Activated CD4-positive, alpha-beta T cell treated with anti-CD3 and anti-CD28 coated beads, Interleukin-2, amount 10 ng/mL, durations not matched to agents 7 days and 5 days (primary cell): ENCODE measurements at regions not wholly inside any gene's neighbourhood (a gene's known extent, or its start where the extent isn't known, plus 50 kb on each side); places are given as distances from the start of the nearest gene placed in this dataset.

Experiments
- CTCF ChIA-PET: fragments of 350-600 bp; sonication (Branson Sonifier 250); formaldehyde crosslinking; loops from one replicate; lab custom pipeline; 2021; ENCODE audit warnings: antibody characterized with exemption; lab: Charles Lee
- POLR2A ChIA-PET: fragments of 350-600 bp; sonication (Branson Sonifier 250); formaldehyde crosslinking; loops from one replicate; lab custom pipeline; 2021; ENCODE audit warnings: antibody characterized with exemption; lab: Charles Lee
- DNase-seq: peaks from one replicate; pipeline ENCODE4 v3.0.0-alpha.2; 2020
- H3K27ac Mint-ChIP-seq: one replicate; pipeline ENCODE4 v1.8.0; 2021; ENCODE audit warnings: mild to moderate bottlenecking, moderate library complexity, mixed read lengths
- H3K27me3 Mint-ChIP-seq: one replicate; pipeline ENCODE4 v1.8.0; 2021; ENCODE audit warnings: mixed read lengths
- H3K36me3 Mint-ChIP-seq: one replicate; pipeline ENCODE4 v1.8.0; 2021; ENCODE audit warnings: low read depth, mixed read lengths
- H3K4me1 Mint-ChIP-seq: one replicate; pipeline ENCODE4 v1.8.0; 2021; ENCODE audit warnings: mixed read lengths
- H3K4me3 Mint-ChIP-seq: one replicate; pipeline ENCODE4 v1.8.0; 2021; ENCODE audit warnings: mild to moderate bottlenecking, moderate library complexity, mixed read lengths
- H3K9me3 Mint-ChIP-seq: one replicate; pipeline ENCODE4 v1.8.0; 2021; ENCODE audit warnings: mixed read lengths

GRCh38 chr1:234533975-234534876, 55.2 kb upstream of the TARBP1 start:
- Mint-ChIP-seq H3K27me3 (no peaks in the 10 kb centered on the region), H3K36me3 (no peaks in the 10 kb centered on the region), H3K4me3 (no peak overlapping the region), H3K27ac (no peak overlapping the region), H3K4me1 (peaks cover 11% of the 10 kb centered on the region), H3K9me3 (no peaks in the 10 kb centered on the region)
- CTCF ChIA-PET, result interaction anchor here (1.1 kb wide), 1 partner anchor 9 kb away, joined by 4 read pairs; no protein-coding TSS in a partner anchor
- DNase-seq, result no peak
- POLR2A ChIA-PET, result no interaction called here

GRCh38 chr1:234533034-234533891, 54.3 kb upstream of the TARBP1 start:
- CTCF ChIA-PET, result interaction anchor here (0.6 to 2.1 kb wide), 5 partner anchors 10 to 1066 kb away, joined by 3 to 6 read pairs (median 3); no protein-coding TSS in a partner anchor
- no peak overlapping the region for H3K27ac Mint-ChIP-seq
- POLR2A ChIA-PET, result no interaction called here
- H3K36me3 Mint-ChIP-seq, result no peaks in the 10 kb centered on the region
- peaks cover 5% of the 10 kb centered on the region for H3K27me3 Mint-ChIP-seq
- no peak overlapping the region for H3K4me3 Mint-ChIP-seq
- peaks cover 15% of the 10 kb centered on the region for H3K4me1 Mint-ChIP-seq
- no peak for DNase-seq
- H3K9me3 Mint-ChIP-seq, result no peaks in the 10 kb centered on the region

- Mint-ChIP-seq H3K27me3 (peaks cover 9% of the 10 kb centered on the region), H3K4me3 (no peak overlapping the region), H3K27ac (no peak overlapping the region), H3K9me3 (no peaks in the 10 kb centered on the region), H3K36me3 (no peaks in the 10 kb centered on the region), H3K4me1 (peaks cover 15% of the 10 kb centered on the region)
- ChIA-PET CTCF (interaction anchor here (0.6 to 2.1 kb wide), 4 partner anchors 13 to 1067 kb away, joined by 3 to 6 read pairs (median 3); no protein-coding TSS in a partner anchor), POLR2A (no interaction called here)
- no peak for DNase-seq
Measured at GRCh38 chr1:234532503-234532922, 53.5 kb upstream of the TARBP1 start.

- POLR2A ChIA-PET, result no interaction called here
- Mint-ChIP-seq H3K36me3 (no peaks in the 10 kb centered on the region), H3K9me3 (no peaks in the 10 kb centered on the region), H3K4me1 (peaks cover 17% of the 10 kb centered on the region), H3K27ac (no peak overlapping the region), H3K27me3 (peaks cover 16% of the 10 kb centered on the region), H3K4me3 (no peak overlapping the region)
- DNase-seq, result no peak
- CTCF ChIA-PET, result interaction anchor here (0.9 to 2.1 kb wide), 6 partner anchors 12 to 523 kb away, joined by 3 to 6 read pairs (median 5); no protein-coding TSS in a partner anchor
Measured at GRCh38 chr1:234531151-234531635, 52.2 kb upstream of the TARBP1 start.

GRCh38 chr1:234530672-234531071, 51.7 kb upstream of the TARBP1 start:
- no peak overlapping the region for H3K4me3 Mint-ChIP-seq
- peaks cover 17% of the 10 kb centered on the region for H3K27me3 Mint-ChIP-seq
- H3K9me3 Mint-ChIP-seq, result no peaks in the 10 kb centered on the region
- H3K36me3 Mint-ChIP-seq, result no peaks in the 10 kb centered on the region
- H3K4me1 Mint-ChIP-seq, result peaks cover 20% of the 10 kb centered on the region
- ChIA-PET CTCF (interaction anchor here (0.7 to 2.1 kb wide), 7 partner anchors 13 to 524 kb away, joined by 3 to 6 read pairs (median 4); no protein-coding TSS in a partner anchor), POLR2A (no interaction called here)
- H3K27ac Mint-ChIP-seq, result no peak overlapping the region
- no peak for DNase-seq

- Mint-ChIP-seq H3K27me3 (peaks cover 18% of the 10 kb centered on the region), H3K9me3 (no peaks in the 10 kb centered on the region), H3K4me3 (no peak overlapping the region), H3K4me1 (peaks cover 27% of the 10 kb centered on the region), H3K27ac (no peak overlapping the region), H3K36me3 (no peaks in the 10 kb centered on the region)
- ChIA-PET CTCF (interaction anchor here (0.7 to 2.1 kb wide), 7 partner anchors 12 to 520 kb away, joined by 3 to 12 read pairs (median 4); no protein-coding TSS in a partner anchor), POLR2A (no interaction called here)
- no peak for DNase-seq
Measured at GRCh38 chr1:234529950-234530237, 50.9 kb upstream of the TARBP1 start.

- no peaks in the 10 kb centered on the region for H3K9me3 Mint-ChIP-seq
- CTCF ChIA-PET, result interaction anchor here (0.6 to 2.1 kb wide), 9 partner anchors 12 to 600 kb away, joined by 3 to 12 read pairs (median 4); no protein-coding TSS in a partner anchor
- H3K36me3 Mint-ChIP-seq, result no peaks in the 10 kb centered on the region
- H3K4me1 Mint-ChIP-seq, result peaks cover 27% of the 10 kb centered on the region
- H3K4me3 Mint-ChIP-seq, result no peak overlapping the region
- H3K27ac Mint-ChIP-seq, result no peak overlapping the region
- H3K27me3 Mint-ChIP-seq, result peaks cover 18% of the 10 kb centered on the region
- POLR2A ChIA-PET, result interaction anchor here (0.6 kb wide), 1 partner anchor 12 kb away, joined by 3 read pairs; no protein-coding TSS in a partner anchor
- no peak for DNase-seq
Measured at GRCh38 chr1:234529095-234529949, 50.3 kb upstream of the TARBP1 start.
